Panc1 (cell line): ENCODE measurements at regions not wholly inside any gene's neighbourhood (a gene's known extent, or its start where the extent isn't known, plus 50 kb on each side); places are given as distances from the start of the nearest gene placed in this dataset.

Experiments
- ATAC-seq: fragments of 200-7000 bp; cut with Tn5 transposase; 2 replicates; pipeline ENCODE4 v1.9.1; 2020; ENCODE audit warnings: mild to moderate bottlenecking, moderate library complexity
- BruUV-seq: library from RNA; stranded (reverse); fragments of 400-500 nt; replicated peaks from 2 replicates; lab custom pipeline; 2021; lab: Mats Ljungman, UMichigan
- CTCF ChIA-PET: fragments of 300-600 bp; sonication (Branson Sonifier 250); formaldehyde crosslinking; loops from one replicate; lab custom pipeline; 2022; ENCODE audit warnings: antibody characterized with exemption; lab: Charles Lee
- POLR2A ChIA-PET: fragments of 300-600 bp; sonication (Branson Sonifier 250); formaldehyde crosslinking; loops from one replicate; lab custom pipeline; 2022; ENCODE audit warnings: antibody characterized with exemption; lab: Charles Lee
- DNase-seq: peaks from one replicate; pipeline ENCODE4 v3.0.0-alpha.2; 2010; ENCODE audit warnings: low read depth, low spot score
- H3K27ac ChIP-seq: 2 replicates; pipeline ENCODE4 v1.5.1; 2011; ENCODE audit warnings: mild to moderate bottlenecking, low read length, inconsistent platforms
- H3K27me3 ChIP-seq: fragments of 200-500 bp; sonication (Bioruptor generic); 2 replicates; pipeline ENCODE4 v1.6.0; 2014; ENCODE audit warnings: low read length, inconsistent platforms; ENCODE audit not compliant: control insufficient read depth, insufficient read depth
- H3K36me3 ChIP-seq: fragments of 200-500 bp; sonication (Bioruptor generic); 2 replicates; pipeline ENCODE4 v1.5.1; 2014; ENCODE audit warnings: inconsistent platforms, mild to moderate bottlenecking, low read length, moderate library complexity; ENCODE audit not compliant: control insufficient read depth, insufficient read depth
- H3K4me1 ChIP-seq: 2 replicates; pipeline ENCODE4 v1.5.1; 2011; ENCODE audit warnings: inconsistent platforms, mild to moderate bottlenecking, low read length, moderate library complexity; ENCODE audit not compliant: control insufficient read depth, insufficient read depth
- H3K4me3 ChIP-seq, 2 experiments: 2 replicates each; pipeline ENCODE4 v1.5.1; 2011 to 2012; ENCODE audit warnings: low read depth in 2 of 2, low read length in 2 of 2, mild to moderate bottlenecking in 2 of 2, inconsistent platforms in 1 of 2, moderate library complexity in 1 of 2
- H3K9me3 ChIP-seq: fragments of 200-500 bp; sonication (Bioruptor generic); 2 replicates; pipeline ENCODE4 v1.5.1; 2014; ENCODE audit warnings: low read depth, mild to moderate bottlenecking, inconsistent platforms, low read length, moderate library complexity; ENCODE audit not compliant: control insufficient read depth, insufficient read depth
- CTCF ChIP-seq: fragments of 450-650 bp; IDR thresholded peaks from 2 replicates; pipeline ENCODE4 v1.5.1; 2017; ENCODE audit warnings: mild to moderate bottlenecking
- POLR2AphosphoS5 ChIP-seq: IDR thresholded peaks from 2 replicates; pipeline ENCODE4 v1.6.1; 2012; ENCODE audit warnings: mild to moderate bottlenecking, low read depth, low read length, moderate library complexity
- REST ChIP-seq, 2 experiments: IDR thresholded peaks; 2 replicates each; pipeline ENCODE4 v1.6.1; 2011 to 2012; ENCODE audit warnings: low read depth in 2 of 2, control low read depth in 1 of 2, low read length in 1 of 2, mild to moderate bottlenecking in 1 of 2, moderate library complexity in 1 of 2; ENCODE audit not compliant: insufficient read depth in 1 of 2
- SIN3A ChIP-seq: IDR thresholded peaks from 2 replicates; pipeline ENCODE4 v1.6.1; 2012; ENCODE audit warnings: low read depth, mild to moderate bottlenecking, low read length, moderate library complexity, borderline replicate concordance; ENCODE audit not compliant: insufficient read depth
- TCF7L2 ChIP-seq: IDR thresholded peaks from 2 replicates; pipeline ENCODE4 v1.6.1; 2011; ENCODE audit warnings: mild to moderate bottlenecking, low read depth, low read length, inconsistent platforms
- in situ Hi-C: cut with HindIII; loops from 2 replicates; pipeline ENCODE4 v1.10.0; 2016; ENCODE audit warnings: low sequenced_read_pairs, low pct_unique_long_range_greater_than_20kb
- intact Hi-C: fragments of 100-400 bp; cut with micrococcal nuclease; formaldehyde crosslinking; loops from one replicate; pipeline ENCODE4 v1.10.0; 2022; ENCODE audit not compliant: unreplicated experiment

- intact Hi-C loops = no loop called here
- TF ChIP-seq TCF7L2 = no peak
- TF ChIP-seq SIN3A = no peak
- TF ChIP-seq CTCF = no peak
- TF ChIP-seq REST (IDR thresholded peaks at IDR 0.05; ENCODE audit: insufficient read depth in 1 of 2, low read depth in 2 of 2, low read length in 1 of 2) = no peak
- no peak for TF ChIP-seq POLR2AphosphoS5
- in situ Hi-C loops = no loop called here
- no peaks in the 10 kb centered on the region for H3K36me3 ChIP-seq
- no peaks in the 10 kb centered on the region for H3K4me1 ChIP-seq
- no peaks in the 10 kb centered on the region for H3K9me3 ChIP-seq
- H3K4me3 ChIP-seq = no peak overlapping the region
- DNase-seq = no peak
- no peaks in the 10 kb centered on the region for H3K27me3 ChIP-seq
- ChIA-PET CTCF (no interaction called here), POLR2A (no interaction called here)
- ATAC-seq = no peak
- BruUV-seq = no TSS peak
- H3K27ac ChIP-seq = no peak overlapping the region
Measured at GRCh38 chr2:193556766-193557470, 1362.2 kb upstream of the TMEFF2 start.

DNA sequence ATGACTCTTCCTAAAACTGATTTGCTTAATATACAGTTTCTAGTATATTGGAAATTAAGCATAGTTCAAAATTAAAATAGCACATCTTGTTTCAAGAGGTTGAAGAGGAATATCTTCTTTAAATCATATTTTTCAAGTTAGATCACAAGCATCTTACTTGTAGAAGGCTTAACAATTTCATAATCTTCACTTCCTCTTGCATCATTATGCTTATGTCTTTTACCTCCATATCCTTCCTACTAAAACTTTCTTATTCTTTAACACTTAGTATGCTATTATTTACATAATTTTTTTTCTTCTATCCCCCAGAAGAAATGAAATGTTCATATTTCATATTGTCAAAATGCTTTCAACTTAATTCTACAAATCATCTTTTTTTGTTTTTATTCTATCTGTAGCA is 1354.9 kb upstream of the TMEFF2 start:
- Histone ChIP-seq H3K4me3 (no peak overlapping the region), H3K27ac (no peak overlapping the region), H3K36me3 (no peaks in the 10 kb centered on the region), H3K27me3 (no peaks in the 10 kb centered on the region), H3K4me1 (no peaks in the 10 kb centered on the region), H3K9me3 (no peaks in the 10 kb centered on the region)
- no peak for DNase-seq
- TF ChIP-seq POLR2AphosphoS5 (no peak), TCF7L2 (no peak), CTCF (no peak), REST (IDR thresholded peaks at IDR 0.05; ENCODE audit: insufficient read depth in 1 of 2, low read depth in 2 of 2, low read length in 1 of 2) (no peak), SIN3A (no peak)
- CTCF ChIA-PET = no interaction called here
- intact Hi-C loops (no loop called here), in situ Hi-C loops (no loop called here)
- ATAC-seq = no peak
- POLR2A ChIA-PET = no interaction called here
- BruUV-seq = no TSS peak
